T-helper 2 cell (primary cell): ENCODE measurements at regions not wholly inside any gene's neighbourhood (a gene's known extent, or its start where the extent isn't known, plus 50 kb on each side); places are given as distances from the start of the nearest gene placed in this dataset.
"Not testable (repeated sequence)": the region's sequence is repeated elsewhere in the genome, so short reads cannot be mapped to it uniquely, and the experiment has no call there.

Experiments used
- DNase-seq, 5 experiments: peaks; one replicate each; pipeline versions ENCODE4 v3.0.0 to v3.0.0-alpha.2; 2012 to 2022

- no peak for DNase-seq
Observed at GRCh38 chrX:110964786-110965185, 131.2 kb upstream of the PAK3 start.

DNA sequence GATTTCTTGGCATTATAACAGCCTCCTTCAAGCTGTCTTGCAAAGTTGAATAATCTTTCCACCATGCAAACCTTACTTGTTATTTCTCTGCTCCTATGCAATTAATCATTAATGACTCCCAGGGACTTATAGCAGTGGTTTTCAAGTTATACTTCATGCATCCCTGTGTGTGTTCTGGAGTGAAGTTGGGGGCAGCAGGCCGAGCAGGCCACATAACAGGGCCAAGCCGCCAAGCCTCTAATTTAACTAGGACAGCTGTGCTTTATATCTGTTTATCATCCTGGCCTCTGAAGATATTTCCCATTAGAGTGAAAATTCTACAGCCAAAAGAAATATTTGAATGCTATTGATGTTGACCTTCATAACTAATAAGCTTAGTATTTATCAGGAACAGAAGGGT is 133.5 kb upstream of the PAK3 start:
- no peak for DNase-seq

DNA sequence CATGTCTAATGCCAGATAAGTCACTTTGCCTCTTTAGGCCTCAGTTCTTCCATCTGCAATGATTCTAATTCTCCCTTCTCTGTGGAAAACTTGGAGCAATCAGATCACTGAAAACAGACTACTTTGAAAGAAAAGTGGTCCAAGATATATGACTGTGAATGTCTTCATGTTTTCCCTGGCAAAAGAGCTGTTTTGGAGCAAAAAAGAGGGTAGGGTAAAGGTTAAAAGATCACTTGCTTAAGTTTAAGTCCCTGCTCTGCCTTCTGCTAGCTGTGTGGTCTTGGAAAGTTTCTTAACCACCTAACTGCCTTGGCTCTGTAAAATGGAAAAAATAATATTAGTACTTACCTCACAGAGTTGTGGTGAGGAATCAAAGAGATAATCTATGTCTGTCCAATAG is 140.3 kb upstream of the PAK3 start:
- DNase-seq: no peak

DNA sequence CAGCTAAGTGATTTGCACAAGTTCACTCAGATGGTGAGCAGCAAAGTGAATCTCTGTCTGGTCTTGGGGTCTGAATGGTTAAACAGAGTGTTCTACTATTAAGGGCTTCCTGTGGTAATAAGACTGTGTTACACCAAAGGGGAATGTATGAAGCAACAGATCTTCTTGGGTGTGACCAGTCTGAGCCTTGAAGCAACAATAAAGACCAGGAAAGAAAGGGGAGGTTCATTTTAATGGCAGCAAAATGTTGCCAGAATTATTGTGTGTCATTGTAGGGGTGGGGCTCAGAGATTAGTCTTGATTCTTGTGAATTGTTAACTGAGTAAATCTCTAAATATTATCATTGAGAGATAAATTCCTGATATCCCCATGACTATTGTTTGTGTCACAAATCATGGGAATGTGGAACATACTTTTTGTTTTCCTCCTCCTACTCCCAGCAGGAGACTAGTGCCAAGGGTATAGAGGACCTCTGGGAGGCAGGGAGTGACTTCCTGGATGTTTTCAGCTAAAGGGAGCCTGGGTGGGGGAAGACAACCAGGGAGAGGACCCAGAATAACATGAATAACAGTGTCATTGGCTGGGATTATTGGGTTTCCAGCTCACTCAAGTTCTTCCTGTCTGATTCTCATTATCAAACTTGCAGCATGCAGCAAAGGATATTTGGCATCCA is 141.4 kb upstream of the PAK3 start:
- no peak for DNase-seq

DNA sequence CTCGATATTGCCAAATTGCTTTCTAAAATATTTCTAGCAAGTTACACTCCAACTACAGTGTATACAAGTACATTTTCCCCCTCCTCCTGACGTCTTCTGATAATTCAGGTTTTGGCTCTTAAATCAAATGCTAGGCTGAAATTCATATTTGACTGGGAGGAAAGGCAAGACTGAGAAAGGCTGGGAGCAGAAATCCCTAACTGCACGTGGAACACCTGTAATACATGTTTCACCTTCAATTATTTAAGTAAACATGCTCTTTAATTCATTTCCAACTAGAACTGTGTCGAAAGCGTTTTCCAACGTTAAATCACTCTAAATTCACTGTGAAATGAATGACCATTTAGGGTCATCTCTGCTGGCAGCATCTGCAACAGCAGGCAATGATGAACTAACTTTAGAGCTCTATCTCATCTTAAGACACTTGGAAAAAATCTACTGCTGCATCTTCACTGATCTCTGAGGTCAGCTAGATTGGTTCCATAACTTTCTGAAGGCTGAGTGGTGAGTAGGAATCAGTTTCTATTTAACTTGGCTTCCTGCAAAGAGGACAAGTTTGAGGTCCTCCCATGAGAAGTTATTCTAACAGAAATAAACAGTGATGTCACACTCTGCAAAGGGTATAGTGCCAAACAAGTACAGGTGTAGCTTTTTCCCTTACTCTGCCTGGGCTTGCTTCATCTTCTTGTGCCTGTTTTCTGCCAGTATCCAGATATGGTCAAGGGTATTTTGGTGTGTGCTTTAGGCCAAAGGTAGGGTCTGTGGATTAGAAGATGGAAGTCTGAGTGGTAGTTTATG is 144.3 kb upstream of the PAK3 start:
- DNase-seq: no peak

DNA sequence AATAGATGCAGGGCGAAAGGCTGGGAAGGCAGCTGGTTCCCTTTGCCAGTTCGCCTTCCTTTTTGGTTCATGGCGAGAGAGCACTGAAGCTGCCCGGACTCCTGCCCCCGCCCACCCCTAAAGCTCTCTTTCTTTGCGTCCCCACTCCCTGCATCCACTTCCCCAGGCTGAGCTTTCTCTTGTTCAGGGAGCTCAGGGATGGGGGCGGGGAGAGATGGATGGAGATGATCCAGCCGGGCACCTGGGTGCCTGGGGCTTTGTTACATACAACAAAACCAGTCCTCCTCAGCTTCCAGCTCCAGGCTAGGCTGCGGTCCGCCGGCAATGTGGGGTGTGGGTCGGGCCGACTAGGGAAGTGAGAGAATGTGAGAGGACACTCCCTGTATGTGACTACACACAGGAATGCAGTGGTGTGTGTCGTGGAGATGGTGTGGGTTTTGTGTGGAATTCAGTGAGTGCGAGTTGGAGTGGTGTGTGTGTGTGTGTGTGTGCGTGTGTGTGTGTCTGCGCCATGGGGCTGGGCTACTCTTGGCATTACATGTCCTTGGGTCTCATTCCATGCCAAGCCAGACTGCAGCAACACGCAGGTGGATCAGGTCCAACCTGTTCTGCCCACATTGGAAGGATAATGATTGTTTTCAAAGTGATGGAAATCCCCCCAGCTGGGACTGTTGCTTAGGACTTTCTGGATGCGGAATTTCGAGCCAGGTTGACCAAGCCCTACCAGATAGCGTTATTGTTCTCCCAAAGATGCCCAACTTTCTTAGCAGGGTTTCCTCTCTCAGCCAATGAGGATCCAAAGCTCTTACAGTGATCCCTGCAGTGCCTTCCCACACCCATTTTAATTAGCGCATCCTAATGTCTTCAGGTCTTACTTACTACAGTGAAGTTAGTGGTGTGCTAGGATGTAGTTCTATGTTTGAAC is 149.4 kb upstream of the CHRDL1 start:
- no peak for DNase-seq

- no peak for DNase-seq
Observed at GRCh38 chrX:110944311-110944750, 148.7 kb upstream of the CHRDL1 start.

- no peak for DNase-seq
Observed at GRCh38 chrX:110941906-110942305, 146.3 kb upstream of the CHRDL1 start.

- DNase-seq: no peak
Observed at GRCh38 chrX:110938977-110939732, 143.5 kb upstream of the CHRDL1 start.

DNA sequence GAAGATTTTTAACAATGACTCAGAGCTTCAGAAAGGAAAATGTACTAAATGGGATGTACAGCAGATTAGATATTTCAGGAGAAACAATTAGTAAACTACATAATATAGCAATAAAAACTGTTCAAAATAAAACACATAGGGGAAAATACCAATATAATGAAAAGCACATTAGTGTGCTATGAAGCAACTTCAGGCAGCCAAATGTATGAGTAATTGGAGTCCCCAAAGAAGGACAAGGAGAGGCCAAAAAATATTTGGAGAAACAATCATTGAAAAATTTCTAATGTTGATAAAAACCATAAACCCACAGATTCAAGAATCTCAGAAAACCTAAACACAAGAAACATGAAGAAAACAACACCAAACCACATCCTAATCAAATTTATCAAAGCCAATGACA is 129.3 kb upstream of the CHRDL1 start:
- no peak for DNase-seq

DNA sequence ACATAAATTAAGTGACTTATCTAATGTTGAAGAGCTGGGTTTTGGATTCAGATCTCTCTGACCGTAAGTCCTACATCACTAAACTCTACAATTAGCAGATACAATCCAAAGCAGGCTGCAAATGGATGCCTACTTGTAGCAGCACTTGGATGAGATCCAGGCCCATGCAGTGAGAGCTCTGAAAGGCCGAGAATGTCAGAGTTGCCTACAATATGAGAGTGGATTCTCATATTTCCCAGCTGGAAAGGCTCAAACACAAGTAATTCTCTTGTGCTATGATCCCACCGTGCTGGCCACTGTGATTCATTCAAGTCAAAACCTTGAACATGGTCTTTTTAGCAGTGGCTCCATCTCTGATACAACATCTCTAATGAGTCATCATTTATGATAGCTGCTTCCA is 125.4 kb upstream of the CHRDL1 start:
- no peak for DNase-seq

- DNase-seq: no peak
Observed at GRCh38 chrX:110915570-110915969, 120.0 kb upstream of the CHRDL1 start.

DNA sequence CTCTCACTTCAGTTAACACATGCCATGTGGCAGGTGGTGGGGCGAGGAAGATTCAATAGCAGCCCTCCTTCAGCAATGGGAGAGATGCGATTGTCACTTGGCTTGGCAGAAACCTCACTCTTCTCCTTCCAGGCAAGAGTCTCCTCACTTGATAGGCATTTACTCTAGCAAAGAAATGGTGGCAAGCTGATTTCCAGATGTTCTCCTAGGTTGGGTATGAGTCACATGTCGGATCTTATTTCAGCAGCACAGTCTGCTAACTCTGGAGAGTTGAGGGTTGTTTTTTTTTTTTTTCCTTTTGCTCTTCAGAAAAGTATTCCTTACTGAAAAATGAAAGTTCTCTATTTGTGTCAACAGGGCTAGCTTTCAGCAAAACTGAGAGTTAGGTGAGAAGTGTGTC is 119.5 kb upstream of the CHRDL1 start:
- DNase-seq: no peak

DNA sequence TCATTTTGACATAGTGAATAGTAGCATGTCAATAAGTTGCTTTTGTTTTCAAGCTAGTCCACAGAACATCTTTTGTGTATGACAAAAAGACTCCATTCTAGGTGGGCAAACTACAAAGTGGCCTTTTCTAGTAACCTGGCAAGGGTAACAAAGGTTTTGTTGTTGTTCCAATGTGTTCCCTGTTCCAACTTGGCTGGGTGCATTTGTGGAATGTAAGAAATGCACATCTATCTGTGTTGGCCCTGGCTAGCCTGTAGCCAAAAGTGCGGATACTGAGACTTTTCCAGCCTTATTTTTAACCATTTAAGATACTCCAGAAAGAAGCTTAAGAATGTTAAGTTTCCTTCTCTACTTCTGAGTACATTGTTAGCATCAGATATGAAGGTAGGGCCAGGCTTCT is 118.7 kb upstream of the CHRDL1 start:
- no peak for DNase-seq

DNA sequence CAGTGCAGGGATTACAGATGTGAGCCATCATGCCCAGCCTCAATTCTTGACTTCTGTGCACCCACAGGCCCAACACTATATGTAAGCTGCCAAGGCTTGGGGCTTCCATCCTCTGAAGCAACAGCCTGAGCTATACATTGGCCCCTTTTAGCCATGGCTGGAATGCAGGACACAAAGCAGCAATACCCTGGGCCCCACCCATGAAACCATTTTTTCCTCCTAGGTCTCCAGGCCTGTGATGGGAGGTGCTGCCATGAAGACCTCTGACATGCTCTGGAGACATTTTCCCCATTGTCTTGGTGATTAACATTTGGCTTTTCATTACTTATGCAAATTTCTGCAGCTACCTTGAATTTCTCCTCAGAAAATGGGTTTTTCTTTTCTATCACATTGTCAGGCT is 109.1 kb upstream of the CHRDL1 start:
- DNase-seq: not testable (repeated sequence)

DNA sequence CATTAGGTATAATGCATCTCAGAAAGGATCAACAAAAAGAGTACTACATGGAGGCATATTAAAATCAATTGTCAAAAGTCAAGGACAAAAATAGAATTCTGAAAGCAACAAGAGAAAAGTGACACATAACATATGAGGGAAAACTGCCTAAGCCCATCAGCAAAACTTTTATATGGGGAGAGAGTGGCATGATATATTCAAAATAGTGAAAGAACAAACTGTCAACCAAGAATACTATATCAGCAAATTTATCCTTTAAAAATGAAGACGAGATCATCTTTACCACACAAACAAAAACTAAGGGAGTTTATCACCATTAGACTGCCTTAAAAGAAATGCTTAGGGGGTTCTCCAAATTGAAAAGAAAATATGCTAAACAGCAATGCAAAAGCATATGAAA is 86.4 kb upstream of the CHRDL1 start:
- DNase-seq: no peak

GRCh38 chrX:110877326-110877725 is 81.7 kb upstream of the CHRDL1 start:
- no peak for DNase-seq

DNA sequence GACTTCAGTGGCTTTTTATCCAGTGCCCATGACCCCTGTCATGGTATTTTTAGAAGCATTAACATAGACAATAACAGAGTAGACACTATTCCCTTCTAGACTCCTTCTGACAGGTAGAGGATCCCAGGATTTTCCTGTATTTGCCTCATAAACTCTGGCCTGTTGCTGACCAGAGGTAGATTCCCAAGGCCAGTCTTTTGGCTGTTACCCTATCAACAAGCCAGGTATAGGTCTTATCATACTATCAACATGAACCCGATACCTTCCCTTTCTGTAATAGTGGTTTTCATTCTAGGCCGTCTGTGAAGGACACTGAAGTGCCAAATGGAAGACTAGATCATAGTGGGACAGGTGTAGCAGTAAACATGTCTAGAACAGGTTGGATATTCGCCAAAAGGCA is 76.2 kb upstream of the CHRDL1 start:
- no peak for DNase-seq

- no peak for DNase-seq
Observed at GRCh38 chrX:110866421-110866820, 70.8 kb upstream of the CHRDL1 start.

DNA sequence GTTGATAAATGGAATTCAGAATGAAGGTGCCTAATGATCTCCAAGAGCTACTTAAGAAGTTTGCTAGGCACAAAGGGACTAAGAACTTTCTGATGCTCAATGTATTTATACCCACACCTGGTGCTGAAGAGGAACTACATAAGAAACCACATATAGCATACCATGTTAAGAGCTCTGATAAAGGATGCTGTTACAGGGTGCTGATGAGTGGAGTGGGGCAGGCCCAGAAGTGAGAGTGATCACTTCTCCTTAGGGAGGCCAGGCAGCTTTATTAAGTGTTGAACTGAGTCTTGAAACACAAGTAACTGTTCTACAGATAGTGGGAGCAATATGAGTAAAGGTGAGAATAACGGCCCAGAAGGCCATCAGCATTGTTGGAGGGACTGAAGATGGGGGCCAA is 68.3 kb upstream of the CHRDL1 start:
- DNase-seq: no peak

GRCh38 chrX:110858565-110858964 is 62.9 kb upstream of the CHRDL1 start:
- DNase-seq: no peak

DNA sequence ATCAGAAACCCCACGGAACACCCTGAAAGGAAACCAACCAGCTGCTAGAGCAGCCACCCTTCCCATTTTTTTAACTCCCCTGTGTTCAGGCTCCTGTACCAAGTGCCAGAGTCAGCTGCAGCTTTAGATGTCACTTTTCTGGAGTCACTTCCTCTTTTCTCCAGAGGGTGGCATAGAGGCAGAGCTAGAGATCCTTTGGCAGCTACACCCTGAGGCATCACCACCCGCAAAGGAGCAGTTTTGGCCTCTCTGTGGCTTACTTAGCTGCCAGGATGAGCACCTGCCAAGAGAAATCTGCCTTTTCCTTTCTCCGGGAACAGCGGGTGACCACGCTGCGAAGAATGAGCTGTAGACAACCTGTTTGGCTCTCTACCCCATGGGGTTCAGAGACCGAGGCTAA is 58.0 kb upstream of the CHRDL1 start:
- DNase-seq: no peak

DNA sequence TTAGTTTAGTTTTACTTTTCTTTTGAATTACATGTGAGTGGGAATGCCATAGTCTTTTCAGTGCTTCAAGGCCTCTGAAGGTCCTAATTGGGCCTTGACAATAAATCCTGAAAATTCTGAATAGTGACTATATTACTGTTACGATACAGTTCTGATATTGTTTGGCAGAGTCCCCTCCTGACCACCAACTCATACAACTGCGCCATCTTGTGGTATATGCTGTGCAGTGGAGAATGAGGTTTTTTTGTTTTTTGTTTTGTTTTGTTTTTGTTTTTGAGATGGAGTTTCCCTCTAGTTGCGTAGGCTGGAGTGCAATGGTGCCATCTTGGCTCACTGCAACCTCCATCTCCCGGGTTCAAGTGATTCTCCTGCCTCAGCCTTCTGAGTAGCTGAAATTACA is 56.6 kb upstream of the CHRDL1 start:
- peak in 1 of 5 experiments; percentile 10 for DNase-seq
